HCT116 (cell line): ENCODE measurements at regions not wholly inside any gene's neighbourhood (a gene's known extent, or its start where the extent isn't known, plus 50 kb on each side); places are given as distances from the start of the nearest gene placed in this dataset.

ENCODE experiments used
- EZH2 ChIP-seq: fragments of 200-600 bp; sonication (generic); IDR thresholded peaks from 2 replicates; pipeline ENCODE4 v1.6.1; 2017; ENCODE audit warnings: antibody characterized with exemption, mixed run types
- JUND ChIP-seq: IDR thresholded peaks from 2 replicates; pipeline ENCODE4 v1.6.1; 2012
- POLR2A ChIP-seq: IDR thresholded peaks from 2 replicates; pipeline ENCODE4 v1.7.0; 2011; ENCODE audit warnings: borderline replicate concordance; ENCODE audit not compliant: insufficient read depth, insufficient read length; ENCODE audit errors: extremely low read depth
- SIN3A ChIP-seq: IDR thresholded peaks from 2 replicates; pipeline ENCODE4 v1.6.1; 2012; ENCODE audit warnings: low read depth
- SP1 ChIP-seq: IDR thresholded peaks from 2 replicates; pipeline ENCODE4 v1.6.1; 2012; ENCODE audit warnings: low read depth
- TCF7L2 ChIP-seq: IDR thresholded peaks from 2 replicates; pipeline ENCODE4 v1.7.0; 2011; ENCODE audit warnings: borderline replicate concordance, inconsistent platforms; ENCODE audit not compliant: insufficient read depth, insufficient read length; ENCODE audit errors: extremely low read depth
- ZNF274 ChIP-seq: fragments of 200-500 bp; sonication (Bioruptor generic); IDR thresholded peaks from 2 replicates; pipeline ENCODE4 v1.6.1; 2014; ENCODE audit warnings: mild to moderate bottlenecking, low read depth, low read length, inconsistent platforms
- TF ChIP-seq, protein P1 (sequence below), 3 experiments: fragments of 200-600 bp in 1 of 3; sonication (generic) in 1 of 3; IDR thresholded peaks in 2 of 3; conservative IDR thresholded peaks in 1 of 3; 2 replicates each; pipeline ENCODE4 v1.5.1; 2012 to 2017; ENCODE audit warnings: low read depth in 2 of 3, low read length in 2 of 3, antibody characterized with exemption in 1 of 3, borderline replicate concordance in 1 of 3, control low read depth in 1 of 3, mild to moderate bottlenecking in 1 of 3, mixed read lengths in 1 of 3, mixed run types in 1 of 3, moderate library complexity in 1 of 3; ENCODE audit not compliant: insufficient read depth in 1 of 3

DNA sequence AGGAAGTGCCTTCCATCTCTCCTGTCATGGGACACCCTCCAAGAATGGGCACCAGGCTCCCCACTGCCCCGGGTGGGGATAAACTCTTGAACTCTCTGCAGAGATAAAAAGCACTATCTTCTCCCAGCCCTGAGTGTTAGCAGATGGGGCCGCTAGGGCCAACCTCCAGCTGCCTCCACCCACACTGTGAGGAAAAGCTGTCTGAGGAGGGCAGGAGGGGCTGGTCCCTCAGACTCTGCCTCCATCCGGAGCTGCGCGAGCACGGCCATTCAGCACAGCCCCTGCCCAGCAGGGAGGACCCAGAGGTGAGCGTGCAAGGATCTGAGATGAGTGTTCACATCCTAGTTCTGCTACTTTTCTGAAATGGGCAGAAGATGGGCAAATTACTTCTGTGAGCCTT lies 51.8 kb upstream of the TRABD2B start:
- TF ChIP-seq, protein P1, sequence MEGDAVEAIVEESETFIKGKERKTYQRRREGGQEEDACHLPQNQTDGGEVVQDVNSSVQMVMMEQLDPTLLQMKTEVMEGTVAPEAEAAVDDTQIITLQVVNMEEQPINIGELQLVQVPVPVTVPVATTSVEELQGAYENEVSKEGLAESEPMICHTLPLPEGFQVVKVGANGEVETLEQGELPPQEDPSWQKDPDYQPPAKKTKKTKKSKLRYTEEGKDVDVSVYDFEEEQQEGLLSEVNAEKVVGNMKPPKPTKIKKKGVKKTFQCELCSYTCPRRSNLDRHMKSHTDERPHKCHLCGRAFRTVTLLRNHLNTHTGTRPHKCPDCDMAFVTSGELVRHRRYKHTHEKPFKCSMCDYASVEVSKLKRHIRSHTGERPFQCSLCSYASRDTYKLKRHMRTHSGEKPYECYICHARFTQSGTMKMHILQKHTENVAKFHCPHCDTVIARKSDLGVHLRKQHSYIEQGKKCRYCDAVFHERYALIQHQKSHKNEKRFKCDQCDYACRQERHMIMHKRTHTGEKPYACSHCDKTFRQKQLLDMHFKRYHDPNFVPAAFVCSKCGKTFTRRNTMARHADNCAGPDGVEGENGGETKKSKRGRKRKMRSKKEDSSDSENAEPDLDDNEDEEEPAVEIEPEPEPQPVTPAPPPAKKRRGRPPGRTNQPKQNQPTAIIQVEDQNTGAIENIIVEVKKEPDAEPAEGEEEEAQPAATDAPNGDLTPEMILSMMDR (IDR thresholded peaks at IDR 0.05 in 2 of 3, conservative IDR thresholded peaks at IDR 0.05 in 1 of 3; ENCODE audit: borderline replicate concordance in 1 of 3, insufficient read depth in 1 of 3, low read depth in 2 of 3, low read length in 2 of 3), result no peak
- TF ChIP-seq SIN3A, result no peak
- no peak for TF ChIP-seq SP1
- no peak for TF ChIP-seq EZH2
- no peak for TF ChIP-seq ZNF274
- no peak for TF ChIP-seq JUND
- TF ChIP-seq POLR2A, result no peak
- no peak for TF ChIP-seq TCF7L2
